ENCODE measurements at regions not wholly inside any gene's neighbourhood (a gene's known extent, or its start where the extent isn't known, plus 50 kb on each side); places are given as distances from the start of the nearest gene placed in this dataset.

DNA sequence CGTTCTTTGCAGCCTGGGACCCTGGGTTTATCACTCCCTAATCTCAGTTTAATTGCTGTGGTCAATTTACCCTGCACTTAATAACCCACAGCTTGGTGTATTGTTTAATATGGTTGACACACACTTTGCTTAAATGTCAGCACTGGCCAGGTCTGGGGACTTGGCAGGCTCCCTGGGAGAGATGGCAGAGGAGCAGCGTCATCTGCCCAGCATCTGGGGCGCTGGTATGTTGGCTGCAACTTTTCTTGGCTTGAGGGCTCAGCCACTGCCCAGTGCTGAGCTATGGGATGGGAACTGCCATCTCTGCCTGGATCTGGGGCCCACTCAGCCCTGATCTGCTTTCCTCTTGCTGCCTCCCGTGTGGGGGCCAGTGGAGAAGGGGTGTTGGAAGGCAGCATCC, 115.7 kb upstream of the IRX3 start:
- no peak overlapping the region for H3K4me2 ChIP-seq
- no peaks in the 10 kb centered on the region for H3K9me3 ChIP-seq
- no peak overlapping the region for H3K27ac ChIP-seq
- no peak overlapping the region for H3K4me3 ChIP-seq
- FAIRE-seq = no peak
- ChIA-PET POLR2A (no interaction called here), CTCF (no interaction called here)
- H3K4me1 ChIP-seq = no peaks in the 10 kb centered on the region
- 20% methylated on average over 4 of the region's 4 CpGs for WGBS (ENCODE audit: missing lambda C conversion rate)
- DNase-seq (ENCODE audit: low read depth in 1 of 2, low spot score in 1 of 2) = no peak
- TF ChIP-seq, protein P1, sequence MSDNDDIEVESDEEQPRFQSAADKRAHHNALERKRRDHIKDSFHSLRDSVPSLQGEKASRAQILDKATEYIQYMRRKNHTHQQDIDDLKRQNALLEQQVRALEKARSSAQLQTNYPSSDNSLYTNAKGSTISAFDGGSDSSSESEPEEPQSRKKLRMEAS (IDR thresholded peaks at IDR 0.05) = no peak
- TF ChIP-seq MYC (IDR thresholded peaks at IDR 0.05; ENCODE audit: borderline replicate concordance, low read length) = no peak
- no peak for TF ChIP-seq SREBF2 (IDR thresholded peaks at IDR 0.05)
- no peak for TF ChIP-seq HOXA7 (CRISPR knock-in tag; IDR thresholded peaks at IDR 0.05)
- no peak for TF ChIP-seq JUN (IDR thresholded peaks at IDR 0.05)
- TF ChIP-seq, protein P2, sequence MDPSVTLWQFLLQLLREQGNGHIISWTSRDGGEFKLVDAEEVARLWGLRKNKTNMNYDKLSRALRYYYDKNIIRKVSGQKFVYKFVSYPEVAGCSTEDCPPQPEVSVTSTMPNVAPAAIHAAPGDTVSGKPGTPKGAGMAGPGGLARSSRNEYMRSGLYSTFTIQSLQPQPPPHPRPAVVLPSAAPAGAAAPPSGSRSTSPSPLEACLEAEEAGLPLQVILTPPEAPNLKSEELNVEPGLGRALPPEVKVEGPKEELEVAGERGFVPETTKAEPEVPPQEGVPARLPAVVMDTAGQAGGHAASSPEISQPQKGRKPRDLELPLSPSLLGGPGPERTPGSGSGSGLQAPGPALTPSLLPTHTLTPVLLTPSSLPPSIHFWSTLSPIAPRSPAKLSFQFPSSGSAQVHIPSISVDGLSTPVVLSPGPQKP (IDR thresholded peaks at IDR 0.05; ENCODE audit: low read depth, low read length) = no peak
- TF ChIP-seq POLR2A (IDR thresholded peaks at IDR 0.05; ENCODE audit: low read length) = no peak
- no peak for TF ChIP-seq RAD21 (conservative IDR thresholded peaks at IDR 0.05 in 1 of 2, IDR thresholded peaks at IDR 0.05 in 1 of 2)
- no peak for TF ChIP-seq FOSB (CRISPR knock-in tag; IDR thresholded peaks at IDR 0.05)
- TF ChIP-seq, protein P3, sequence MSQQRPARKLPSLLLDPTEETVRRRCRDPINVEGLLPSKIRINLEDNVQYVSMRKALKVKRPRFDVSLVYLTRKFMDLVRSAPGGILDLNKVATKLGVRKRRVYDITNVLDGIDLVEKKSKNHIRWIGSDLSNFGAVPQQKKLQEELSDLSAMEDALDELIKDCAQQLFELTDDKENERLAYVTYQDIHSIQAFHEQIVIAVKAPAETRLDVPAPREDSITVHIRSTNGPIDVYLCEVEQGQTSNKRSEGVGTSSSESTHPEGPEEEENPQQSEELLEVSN (IDR thresholded peaks at IDR 0.05; ENCODE audit: borderline replicate concordance, low read depth) = no peak
- TF ChIP-seq MAFK (IDR thresholded peaks at IDR 0.05; ENCODE audit: partially characterized antibody) = no peak
- TF ChIP-seq KDM5A (IDR thresholded peaks at IDR 0.05) = no peak
- TF ChIP-seq HOXB13 (CRISPR knock-in tag; IDR thresholded peaks at IDR 0.05; ENCODE audit: low read depth) = no peak
- TF ChIP-seq, protein P4, sequence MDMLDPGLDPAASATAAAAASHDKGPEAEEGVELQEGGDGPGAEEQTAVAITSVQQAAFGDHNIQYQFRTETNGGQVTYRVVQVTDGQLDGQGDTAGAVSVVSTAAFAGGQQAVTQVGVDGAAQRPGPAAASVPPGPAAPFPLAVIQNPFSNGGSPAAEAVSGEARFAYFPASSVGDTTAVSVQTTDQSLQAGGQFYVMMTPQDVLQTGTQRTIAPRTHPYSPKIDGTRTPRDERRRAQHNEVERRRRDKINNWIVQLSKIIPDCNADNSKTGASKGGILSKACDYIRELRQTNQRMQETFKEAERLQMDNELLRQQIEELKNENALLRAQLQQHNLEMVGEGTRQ (IDR thresholded peaks at IDR 0.05) = no peak
- TF ChIP-seq ZFP36 (IDR thresholded peaks at IDR 0.05; ENCODE audit: borderline replicate concordance, partially characterized antibody) = no peak
- no peak for TF ChIP-seq HOXB5 (CRISPR knock-in tag; IDR thresholded peaks at IDR 0.05)
- ATAC-seq = no peak

DNA sequence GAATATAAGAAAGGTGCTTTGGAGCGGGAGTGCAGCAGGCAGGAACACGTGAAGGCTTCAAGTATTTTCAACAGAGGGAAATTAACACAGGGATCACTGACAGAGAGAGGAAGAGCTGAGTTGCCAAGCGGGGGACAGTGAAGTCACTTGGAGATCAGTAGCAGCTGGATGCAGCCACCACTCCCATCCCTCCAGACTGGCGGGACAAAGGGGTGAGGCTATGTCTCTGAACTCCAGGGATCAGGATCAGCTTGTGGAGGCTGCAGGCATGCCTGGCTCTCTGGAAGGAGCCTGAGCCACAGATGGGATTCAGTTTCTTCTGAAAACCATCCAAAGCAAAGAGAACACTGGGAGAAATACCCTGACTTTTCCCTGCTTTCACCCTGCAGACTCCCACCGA, 113.7 kb upstream of the IRX3 start:
- Histone ChIP-seq H3K4me2 (no peak overlapping the region), H3K4me3 (no peak overlapping the region), H3K27ac (no peak overlapping the region), H3K9me3 (no peaks in the 10 kb centered on the region), H3K4me1 (no peaks in the 10 kb centered on the region)
- no peak for TF ChIP-seq EHF (CRISPR knock-in tag; IDR thresholded peaks at IDR 0.05)
- no peak for TF ChIP-seq ESRRA (IDR thresholded peaks at IDR 0.05; ENCODE audit: borderline replicate concordance, low read length)
- TF ChIP-seq, protein P2 (IDR thresholded peaks at IDR 0.05; ENCODE audit: low read depth, low read length) = no peak
- TF ChIP-seq SMC3 (IDR thresholded peaks at IDR 0.05) = no peak
- no peak for TF ChIP-seq HEYL (CRISPR knock-in tag; IDR thresholded peaks at IDR 0.05)
- TF ChIP-seq RAD21 (conservative IDR thresholded peaks at IDR 0.05 in 1 of 2, IDR thresholded peaks at IDR 0.05 in 1 of 2) = no peak
- no peak for TF ChIP-seq CHD2 (IDR thresholded peaks at IDR 0.05; ENCODE audit: low read length, partially characterized antibody)
- no peak for TF ChIP-seq NPAS2 (CRISPR knock-in tag; IDR thresholded peaks at IDR 0.05; ENCODE audit: borderline replicate concordance)
- TF ChIP-seq CEBPB (IDR thresholded peaks at IDR 0.05) = no peak
- TF ChIP-seq, protein P5, sequence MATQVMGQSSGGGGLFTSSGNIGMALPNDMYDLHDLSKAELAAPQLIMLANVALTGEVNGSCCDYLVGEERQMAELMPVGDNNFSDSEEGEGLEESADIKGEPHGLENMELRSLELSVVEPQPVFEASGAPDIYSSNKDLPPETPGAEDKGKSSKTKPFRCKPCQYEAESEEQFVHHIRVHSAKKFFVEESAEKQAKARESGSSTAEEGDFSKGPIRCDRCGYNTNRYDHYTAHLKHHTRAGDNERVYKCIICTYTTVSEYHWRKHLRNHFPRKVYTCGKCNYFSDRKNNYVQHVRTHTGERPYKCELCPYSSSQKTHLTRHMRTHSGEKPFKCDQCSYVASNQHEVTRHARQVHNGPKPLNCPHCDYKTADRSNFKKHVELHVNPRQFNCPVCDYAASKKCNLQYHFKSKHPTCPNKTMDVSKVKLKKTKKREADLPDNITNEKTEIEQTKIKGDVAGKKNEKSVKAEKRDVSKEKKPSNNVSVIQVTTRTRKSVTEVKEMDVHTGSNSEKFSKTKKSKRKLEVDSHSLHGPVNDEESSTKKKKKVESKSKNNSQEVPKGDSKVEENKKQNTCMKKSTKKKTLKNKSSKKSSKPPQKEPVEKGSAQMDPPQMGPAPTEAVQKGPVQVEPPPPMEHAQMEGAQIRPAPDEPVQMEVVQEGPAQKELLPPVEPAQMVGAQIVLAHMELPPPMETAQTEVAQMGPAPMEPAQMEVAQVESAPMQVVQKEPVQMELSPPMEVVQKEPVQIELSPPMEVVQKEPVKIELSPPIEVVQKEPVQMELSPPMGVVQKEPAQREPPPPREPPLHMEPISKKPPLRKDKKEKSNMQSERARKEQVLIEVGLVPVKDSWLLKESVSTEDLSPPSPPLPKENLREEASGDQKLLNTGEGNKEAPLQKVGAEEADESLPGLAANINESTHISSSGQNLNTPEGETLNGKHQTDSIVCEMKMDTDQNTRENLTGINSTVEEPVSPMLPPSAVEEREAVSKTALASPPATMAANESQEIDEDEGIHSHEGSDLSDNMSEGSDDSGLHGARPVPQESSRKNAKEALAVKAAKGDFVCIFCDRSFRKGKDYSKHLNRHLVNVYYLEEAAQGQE (IDR thresholded peaks at IDR 0.05) = no peak
- TF ChIP-seq ZNF302 (CRISPR knock-in tag; IDR thresholded peaks at IDR 0.05) = no peak
- no peak for TF ChIP-seq HOXB13 (CRISPR knock-in tag; IDR thresholded peaks at IDR 0.05; ENCODE audit: low read depth)
- no peak for TF ChIP-seq BHLHE40 (IDR thresholded peaks at IDR 0.05; ENCODE audit: low read depth, low read length)
- TF ChIP-seq SREBF2 (IDR thresholded peaks at IDR 0.05) = no peak
- TF ChIP-seq POLR2AphosphoS2 (conservative IDR thresholded peaks at IDR 0.05; ENCODE audit: low read length) = no peak
- DNase-seq (ENCODE audit: low read depth in 1 of 2, low spot score in 1 of 2) (no peak), ATAC-seq (no peak), FAIRE-seq (no peak)
- ChIA-PET POLR2A (no interaction called here), CTCF (interaction anchor here (0.7 kb wide), 1 partner anchor 118 kb away, joined by 3 read pairs; no protein-coding TSS in a partner anchor)
- WGBS (ENCODE audit: missing lambda C conversion rate) = 52% methylated on average over 5 of the region's 5 CpGs

Data from A549 (cell line).